ENCODE measurements at regions not wholly inside any gene's neighbourhood (a gene's known extent, or its start where the extent isn't known, plus 50 kb on each side); places are given as distances from the start of the nearest gene placed in this dataset.

GRCh38 chr15:66625531-66625930, 59.7 kb upstream of the LCTL start:
- H3K36me3 ChIP-seq (replicated peaks in 1 of 2; ENCODE audit: insufficient read depth in 1 of 2, low read depth in 2 of 2), result no peaks in the 10 kb centered on the region
- H3K4me3 ChIP-seq, result no peak overlapping the region
- no peak for TF ChIP-seq POLR2A (IDR thresholded peaks at IDR 0.05)
- TF ChIP-seq, protein P1, sequence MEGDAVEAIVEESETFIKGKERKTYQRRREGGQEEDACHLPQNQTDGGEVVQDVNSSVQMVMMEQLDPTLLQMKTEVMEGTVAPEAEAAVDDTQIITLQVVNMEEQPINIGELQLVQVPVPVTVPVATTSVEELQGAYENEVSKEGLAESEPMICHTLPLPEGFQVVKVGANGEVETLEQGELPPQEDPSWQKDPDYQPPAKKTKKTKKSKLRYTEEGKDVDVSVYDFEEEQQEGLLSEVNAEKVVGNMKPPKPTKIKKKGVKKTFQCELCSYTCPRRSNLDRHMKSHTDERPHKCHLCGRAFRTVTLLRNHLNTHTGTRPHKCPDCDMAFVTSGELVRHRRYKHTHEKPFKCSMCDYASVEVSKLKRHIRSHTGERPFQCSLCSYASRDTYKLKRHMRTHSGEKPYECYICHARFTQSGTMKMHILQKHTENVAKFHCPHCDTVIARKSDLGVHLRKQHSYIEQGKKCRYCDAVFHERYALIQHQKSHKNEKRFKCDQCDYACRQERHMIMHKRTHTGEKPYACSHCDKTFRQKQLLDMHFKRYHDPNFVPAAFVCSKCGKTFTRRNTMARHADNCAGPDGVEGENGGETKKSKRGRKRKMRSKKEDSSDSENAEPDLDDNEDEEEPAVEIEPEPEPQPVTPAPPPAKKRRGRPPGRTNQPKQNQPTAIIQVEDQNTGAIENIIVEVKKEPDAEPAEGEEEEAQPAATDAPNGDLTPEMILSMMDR (IDR thresholded peaks at IDR 0.05), result no peak
- H3K9me3 ChIP-seq, result no peaks in the 10 kb centered on the region
- H3K4me1 ChIP-seq, result peaks cover 10% of the 10 kb centered on the region
- intact Hi-C loops (cut with DNase I), result no loop called here
- DNase-seq, result no peak
- WGBS, 2 donors, result 95 to 100% methylated on average over 1 of the region's 1 CpG
- no peak for ATAC-seq
- H3K27ac ChIP-seq, result no peak overlapping the region
- H3K27me3 ChIP-seq, result no peaks in the 10 kb centered on the region

DNA sequence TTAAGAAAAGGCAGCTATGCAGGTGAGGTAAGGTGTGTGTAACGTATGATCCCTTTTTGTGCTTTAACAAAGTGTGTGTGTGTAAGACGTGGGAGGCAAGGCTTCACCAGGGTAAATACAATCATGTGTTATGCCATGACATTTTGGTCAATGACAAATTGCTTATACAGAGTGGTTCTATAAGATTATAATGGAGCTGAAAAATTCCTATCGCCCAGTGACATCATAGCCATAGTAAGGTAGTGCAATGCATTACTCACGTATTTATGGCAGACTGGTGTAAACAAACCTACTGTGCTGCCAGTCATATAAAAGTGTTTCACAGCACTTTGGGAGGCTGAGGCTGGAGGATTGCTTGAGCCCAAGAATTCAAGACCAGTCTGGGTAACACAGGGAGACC, 60.2 kb upstream of the LCTL start:
- intact Hi-C loops (cut with DNase I), result no loop called here
- no peak for ATAC-seq
- Histone ChIP-seq H3K4me3 (no peak overlapping the region), H3K27me3 (no peaks in the 10 kb centered on the region), H3K27ac (no peak overlapping the region), H3K36me3 (replicated peaks in 1 of 2; ENCODE audit: insufficient read depth in 1 of 2, low read depth in 2 of 2) (no peaks in the 10 kb centered on the region), H3K9me3 (no peaks in the 10 kb centered on the region), H3K4me1 (peaks cover 10% of the 10 kb centered on the region)
- 86 to 88% methylated on average over 4 of the region's 4 CpGs for WGBS, 2 donors
- no peak for DNase-seq
- no peak for TF ChIP-seq POLR2A (IDR thresholded peaks at IDR 0.05)
- TF ChIP-seq, protein P1 (IDR thresholded peaks at IDR 0.05), result no peak

- no peak for DNase-seq
- TF ChIP-seq POLR2A (IDR thresholded peaks at IDR 0.05), result no peak
- TF ChIP-seq, protein P1 (IDR thresholded peaks at IDR 0.05), result no peak
- intact Hi-C loops (cut with DNase I), result no loop called here
Measured at GRCh38 chr15:66628976-66629723, 63.4 kb upstream of the LCTL start.

DNA sequence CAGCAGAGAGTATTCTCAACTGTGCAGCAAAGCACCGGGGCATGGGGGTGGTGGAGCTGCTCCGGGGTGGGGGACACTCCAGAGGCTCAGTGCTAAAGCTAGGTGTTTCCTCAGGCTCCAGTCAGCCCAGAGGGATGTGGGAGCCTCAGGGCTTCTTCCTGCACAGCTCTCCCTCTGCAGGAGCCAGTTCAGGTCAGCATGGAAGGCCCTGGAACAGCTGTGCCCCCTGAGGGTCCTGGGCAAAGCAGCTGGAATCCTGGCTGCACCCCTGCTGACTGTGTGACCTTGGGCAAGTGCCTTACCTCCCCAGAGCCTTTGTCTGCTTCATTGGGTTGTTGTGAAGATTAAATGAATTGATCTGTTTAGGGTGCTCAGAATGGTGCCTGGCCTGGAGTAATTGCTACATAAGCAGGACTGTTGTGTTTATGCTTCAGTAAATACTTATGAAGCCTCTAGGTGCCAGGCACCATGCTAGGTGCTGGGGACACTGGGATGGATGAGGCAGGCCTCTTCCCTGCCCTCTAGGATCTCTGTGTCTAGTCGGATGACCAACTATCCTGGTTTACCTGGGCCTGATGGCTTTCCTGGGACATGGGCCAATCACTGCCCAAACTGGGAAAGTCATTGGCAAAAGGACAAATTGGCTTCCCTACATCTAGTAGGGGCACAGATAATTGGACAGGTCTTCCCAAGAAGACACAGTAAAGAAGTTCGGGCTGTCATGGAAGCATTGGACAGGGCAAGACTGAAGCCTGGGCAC, 64.2 kb upstream of the LCTL start:
- ATAC-seq (no peak), DNase-seq (no peak)
- no peaks in the 10 kb centered on the region for H3K27me3 ChIP-seq
- no peak overlapping the region for H3K4me3 ChIP-seq
- H3K36me3 ChIP-seq (replicated peaks in 1 of 2; ENCODE audit: insufficient read depth in 1 of 2, low read depth in 2 of 2), result no peaks in the 10 kb centered on the region
- intact Hi-C loops (cut with DNase I), result no loop called here
- no peaks in the 10 kb centered on the region for H3K4me1 ChIP-seq
- no peak overlapping the region for H3K27ac ChIP-seq
- 68 to 72% methylated on average over 3 to 4 of the region's 4 CpGs for WGBS, 2 donors
- H3K9me3 ChIP-seq, result no peaks in the 10 kb centered on the region
- TF ChIP-seq, protein P1 (IDR thresholded peaks at IDR 0.05), result no peak
- TF ChIP-seq POLR2A (IDR thresholded peaks at IDR 0.05), result no peak

More at GRCh38 chr15:66628976-66629723, 63.4 kb upstream of the LCTL start:
- ATAC-seq, result no peak
- 79 to 83% methylated on average over 8 of the region's 8 CpGs for WGBS, 2 donors
- Histone ChIP-seq H3K27me3 (no peaks in the 10 kb centered on the region), H3K36me3 (replicated peaks in 1 of 2; ENCODE audit: insufficient read depth in 1 of 2, low read depth in 2 of 2) (no peaks in the 10 kb centered on the region), H3K4me1 (no peaks in the 10 kb centered on the region), H3K9me3 (no peaks in the 10 kb centered on the region), H3K27ac (no peak overlapping the region), H3K4me3 (no peak overlapping the region)

Measured in body of pancreas (tissue), 4 donors.